GM23338 (cell line): ENCODE measurements at regions not wholly inside any gene's neighbourhood (a gene's known extent, or its start where the extent isn't known, plus 50 kb on each side); places are given as distances from the start of the nearest gene placed in this dataset.

Experiments used
- ATAC-seq: fragments of 200-7000 bp; cut with Tn5 transposase; 3 replicates; pipeline ENCODE4 v1.9.1; 2020
- DNase-seq: peaks from one replicate; pipeline ENCODE4 v3.0.0-alpha.2; 2015; ENCODE audit warnings: low spot score
- H2AFZ ChIP-seq: fragments of 200-600 bp; sonication (generic); 2 replicates; pipeline ENCODE4 v1.8.0; 2016; ENCODE audit warnings: antibody characterized with exemption, mild to moderate bottlenecking, moderate library complexity
- H3F3A ChIP-seq: fragments of 200-600 bp; sonication (generic); replicated peaks from 2 replicates; pipeline ENCODE4 v1.8.0; 2017; ENCODE audit warnings: antibody characterized with exemption, mixed run types, low read depth
- H3K27ac ChIP-seq: fragments of 200-600 bp; sonication (generic); 2 replicates; pipeline ENCODE4 v1.6.1; 2016; ENCODE audit warnings: low read depth
- H3K27me3 ChIP-seq: fragments of 200-600 bp; sonication (generic); 2 replicates; pipeline ENCODE4 v1.8.0; 2016; ENCODE audit warnings: mild to moderate bottlenecking, mixed run types, moderate library complexity; ENCODE audit not compliant: insufficient read depth
- H3K36me3 ChIP-seq: fragments of 200-600 bp; sonication (generic); 2 replicates; pipeline ENCODE4 v1.8.0; 2016; ENCODE audit warnings: mild to moderate bottlenecking; ENCODE audit not compliant: insufficient read depth
- H3K4me1 ChIP-seq: fragments of 200-600 bp; sonication (generic); 2 replicates; pipeline ENCODE4 v1.8.0; 2016; ENCODE audit warnings: mild to moderate bottlenecking, moderate library complexity; ENCODE audit not compliant: insufficient read depth
- H3K4me2 ChIP-seq: fragments of 200-600 bp; sonication (generic); 2 replicates; pipeline ENCODE4 v1.7.1; 2017; ENCODE audit warnings: mixed run types
- H3K4me3 ChIP-seq: fragments of 200-600 bp; sonication (generic); 2 replicates; pipeline ENCODE4 v1.6.1; 2016; ENCODE audit warnings: mixed run types
- H3K79me2 ChIP-seq: fragments of 200-600 bp; sonication (generic); replicated peaks from 2 replicates; pipeline ENCODE4 v1.8.0; 2017; ENCODE audit warnings: mild to moderate bottlenecking; ENCODE audit not compliant: insufficient read depth
- H3K9me2 ChIP-seq: fragments of 200-600 bp; sonication (generic); 2 replicates; pipeline ENCODE4 v1.8.0; 2017; ENCODE audit not compliant: insufficient read depth
- H4K20me1 ChIP-seq: fragments of 200-600 bp; sonication (generic); replicated peaks from 2 replicates; pipeline ENCODE4 v1.8.0; 2017; ENCODE audit warnings: mild to moderate bottlenecking; ENCODE audit not compliant: insufficient read depth
- H3K27ac Mint-ChIP-seq: 2 replicates; pipeline ENCODE4 v1.8.0; 2020; ENCODE audit warnings: inconsistent platforms, mild to moderate bottlenecking, moderate library complexity, mixed read lengths
- H3K27me3 Mint-ChIP-seq: 3 replicates; pipeline ENCODE4 v1.8.0; 2022; ENCODE audit warnings: low read depth, mild to moderate bottlenecking, moderate library complexity, mixed read lengths, inconsistent platforms; ENCODE audit not compliant: insufficient read depth, poor library complexity
- H3K36me3 Mint-ChIP-seq: 3 replicates; pipeline ENCODE4 v1.8.0; 2021; ENCODE audit warnings: low read depth, mild to moderate bottlenecking, inconsistent platforms, moderate library complexity, mixed read lengths
- H3K4me1 Mint-ChIP-seq: 3 replicates; pipeline ENCODE4 v1.8.0; 2020; ENCODE audit warnings: mild to moderate bottlenecking, inconsistent platforms, mixed read lengths
- H3K4me3 Mint-ChIP-seq: 3 replicates; pipeline ENCODE4 v1.8.0; 2021; ENCODE audit warnings: moderate library complexity, mild to moderate bottlenecking, inconsistent platforms, mixed read lengths
- H3K9me3 Mint-ChIP-seq: 3 replicates; pipeline ENCODE4 v1.8.0; 2020; ENCODE audit warnings: moderate library complexity, mild to moderate bottlenecking, inconsistent platforms, mixed read lengths
- CREB1 ChIP-seq: fragments of 250-450 bp; sonication (Bioruptor Pico); IDR thresholded peaks from 2 replicates; pipeline ENCODE4 v1.5.0; 2020; ENCODE audit warnings: low read depth, mild to moderate bottlenecking, moderate library complexity
- CTCF ChIP-seq, 2 experiments: fragments of 200-600 bp in 1 of 2; sonication (generic) in 1 of 2; conservative IDR thresholded peaks; 2 replicates each; pipeline versions ENCODE4 v1.5.1 to v1.6.1; 2016 to 2017; ENCODE audit warnings: antibody characterized with exemption in 2 of 2, low read depth in 2 of 2, mild to moderate bottlenecking in 2 of 2, moderate library complexity in 1 of 2
- ETS1 ChIP-seq: IDR thresholded peaks from 2 replicates; pipeline ENCODE4 v1.6.1; 2016; ENCODE audit warnings: antibody characterized with exemption
- EZH2 ChIP-seq: fragments of 200-600 bp; sonication (generic); IDR thresholded peaks from one replicate; pipeline ENCODE4 v1.8.0; 2017; ENCODE audit warnings: antibody characterized with exemption, mild to moderate bottlenecking, low read depth; ENCODE audit not compliant: unreplicated experiment
- EZH2phosphoT487 ChIP-seq: fragments of 200-600 bp; sonication (generic); IDR thresholded peaks from one replicate; pipeline ENCODE4 v1.8.1; 2018; ENCODE audit warnings: antibody characterized with exemption; ENCODE audit not compliant: unreplicated experiment
- JUNB ChIP-seq: IDR thresholded peaks from one replicate; pipeline ENCODE4 v1.6.1; 2016; ENCODE audit warnings: antibody characterized with exemption; ENCODE audit not compliant: unreplicated experiment
- NANOG ChIP-seq: IDR thresholded peaks from 2 replicates; pipeline ENCODE4 v1.6.1; 2016; ENCODE audit warnings: antibody characterized with exemption, borderline replicate concordance
- POLR2AphosphoS5 ChIP-seq: IDR thresholded peaks from 2 replicates; pipeline ENCODE4 v1.6.1; 2016; ENCODE audit warnings: antibody characterized with exemption, low read depth
- STAT1 ChIP-seq: IDR thresholded peaks from one replicate; pipeline ENCODE4 v1.6.1; 2016; ENCODE audit warnings: antibody characterized with exemption; ENCODE audit not compliant: unreplicated experiment
- ZNF114 ChIP-seq: fragments of 250-450 bp; sonication (Bioruptor Pico); IDR thresholded peaks from 2 replicates; pipeline ENCODE4 v1.5.0; 2020; ENCODE audit warnings: mild to moderate bottlenecking, moderate library complexity
- TF ChIP-seq, protein P1 (sequence below): IDR thresholded peaks from one replicate; pipeline ENCODE4 v1.6.1; 2018; ENCODE audit warnings: antibody characterized with exemption; ENCODE audit not compliant: unreplicated experiment
- TF ChIP-seq, protein P2 (sequence below): fragments of 250-450 bp; sonication (Bioruptor Pico); IDR thresholded peaks from 2 replicates; pipeline ENCODE4 v1.5.0; 2020; ENCODE audit warnings: mild to moderate bottlenecking, moderate library complexity

DNA sequence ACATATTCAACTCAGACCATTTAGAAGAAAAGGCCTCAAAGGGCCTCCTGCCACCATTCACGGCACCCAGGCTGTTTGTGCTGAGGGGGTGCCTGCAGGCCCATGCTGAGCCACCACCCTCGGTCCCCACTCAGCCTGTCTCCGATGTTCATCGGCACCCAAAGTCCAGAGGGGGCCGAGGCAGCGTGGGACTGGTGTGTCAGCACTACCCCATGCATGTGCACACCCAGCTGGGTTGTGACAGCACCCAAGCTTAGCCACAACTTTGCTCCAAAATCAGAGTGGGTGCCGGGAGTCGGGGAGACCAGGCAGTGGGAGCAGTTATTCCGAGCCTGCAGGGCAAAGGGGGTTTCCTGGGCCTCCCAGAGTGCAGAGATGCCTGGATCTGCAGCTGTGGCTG is 508.5 kb upstream of the ZNF717 start:
- no peak for TF ChIP-seq CREB1 (CRISPR knock-in tag)
- TF ChIP-seq POLR2AphosphoS5, result no peak
- TF ChIP-seq EZH2, result no peak
- no peak for TF ChIP-seq NANOG
- TF ChIP-seq ZNF114 (CRISPR knock-in tag), result no peak
- no peak for TF ChIP-seq CTCF (conservative IDR thresholded peaks at IDR 0.05; ENCODE audit: low read depth in 2 of 2)
- no peak for TF ChIP-seq ETS1
- TF ChIP-seq EZH2phosphoT487, result no peak
- TF ChIP-seq, protein P1, sequence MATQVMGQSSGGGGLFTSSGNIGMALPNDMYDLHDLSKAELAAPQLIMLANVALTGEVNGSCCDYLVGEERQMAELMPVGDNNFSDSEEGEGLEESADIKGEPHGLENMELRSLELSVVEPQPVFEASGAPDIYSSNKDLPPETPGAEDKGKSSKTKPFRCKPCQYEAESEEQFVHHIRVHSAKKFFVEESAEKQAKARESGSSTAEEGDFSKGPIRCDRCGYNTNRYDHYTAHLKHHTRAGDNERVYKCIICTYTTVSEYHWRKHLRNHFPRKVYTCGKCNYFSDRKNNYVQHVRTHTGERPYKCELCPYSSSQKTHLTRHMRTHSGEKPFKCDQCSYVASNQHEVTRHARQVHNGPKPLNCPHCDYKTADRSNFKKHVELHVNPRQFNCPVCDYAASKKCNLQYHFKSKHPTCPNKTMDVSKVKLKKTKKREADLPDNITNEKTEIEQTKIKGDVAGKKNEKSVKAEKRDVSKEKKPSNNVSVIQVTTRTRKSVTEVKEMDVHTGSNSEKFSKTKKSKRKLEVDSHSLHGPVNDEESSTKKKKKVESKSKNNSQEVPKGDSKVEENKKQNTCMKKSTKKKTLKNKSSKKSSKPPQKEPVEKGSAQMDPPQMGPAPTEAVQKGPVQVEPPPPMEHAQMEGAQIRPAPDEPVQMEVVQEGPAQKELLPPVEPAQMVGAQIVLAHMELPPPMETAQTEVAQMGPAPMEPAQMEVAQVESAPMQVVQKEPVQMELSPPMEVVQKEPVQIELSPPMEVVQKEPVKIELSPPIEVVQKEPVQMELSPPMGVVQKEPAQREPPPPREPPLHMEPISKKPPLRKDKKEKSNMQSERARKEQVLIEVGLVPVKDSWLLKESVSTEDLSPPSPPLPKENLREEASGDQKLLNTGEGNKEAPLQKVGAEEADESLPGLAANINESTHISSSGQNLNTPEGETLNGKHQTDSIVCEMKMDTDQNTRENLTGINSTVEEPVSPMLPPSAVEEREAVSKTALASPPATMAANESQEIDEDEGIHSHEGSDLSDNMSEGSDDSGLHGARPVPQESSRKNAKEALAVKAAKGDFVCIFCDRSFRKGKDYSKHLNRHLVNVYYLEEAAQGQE, result no peak
- TF ChIP-seq, protein P2, sequence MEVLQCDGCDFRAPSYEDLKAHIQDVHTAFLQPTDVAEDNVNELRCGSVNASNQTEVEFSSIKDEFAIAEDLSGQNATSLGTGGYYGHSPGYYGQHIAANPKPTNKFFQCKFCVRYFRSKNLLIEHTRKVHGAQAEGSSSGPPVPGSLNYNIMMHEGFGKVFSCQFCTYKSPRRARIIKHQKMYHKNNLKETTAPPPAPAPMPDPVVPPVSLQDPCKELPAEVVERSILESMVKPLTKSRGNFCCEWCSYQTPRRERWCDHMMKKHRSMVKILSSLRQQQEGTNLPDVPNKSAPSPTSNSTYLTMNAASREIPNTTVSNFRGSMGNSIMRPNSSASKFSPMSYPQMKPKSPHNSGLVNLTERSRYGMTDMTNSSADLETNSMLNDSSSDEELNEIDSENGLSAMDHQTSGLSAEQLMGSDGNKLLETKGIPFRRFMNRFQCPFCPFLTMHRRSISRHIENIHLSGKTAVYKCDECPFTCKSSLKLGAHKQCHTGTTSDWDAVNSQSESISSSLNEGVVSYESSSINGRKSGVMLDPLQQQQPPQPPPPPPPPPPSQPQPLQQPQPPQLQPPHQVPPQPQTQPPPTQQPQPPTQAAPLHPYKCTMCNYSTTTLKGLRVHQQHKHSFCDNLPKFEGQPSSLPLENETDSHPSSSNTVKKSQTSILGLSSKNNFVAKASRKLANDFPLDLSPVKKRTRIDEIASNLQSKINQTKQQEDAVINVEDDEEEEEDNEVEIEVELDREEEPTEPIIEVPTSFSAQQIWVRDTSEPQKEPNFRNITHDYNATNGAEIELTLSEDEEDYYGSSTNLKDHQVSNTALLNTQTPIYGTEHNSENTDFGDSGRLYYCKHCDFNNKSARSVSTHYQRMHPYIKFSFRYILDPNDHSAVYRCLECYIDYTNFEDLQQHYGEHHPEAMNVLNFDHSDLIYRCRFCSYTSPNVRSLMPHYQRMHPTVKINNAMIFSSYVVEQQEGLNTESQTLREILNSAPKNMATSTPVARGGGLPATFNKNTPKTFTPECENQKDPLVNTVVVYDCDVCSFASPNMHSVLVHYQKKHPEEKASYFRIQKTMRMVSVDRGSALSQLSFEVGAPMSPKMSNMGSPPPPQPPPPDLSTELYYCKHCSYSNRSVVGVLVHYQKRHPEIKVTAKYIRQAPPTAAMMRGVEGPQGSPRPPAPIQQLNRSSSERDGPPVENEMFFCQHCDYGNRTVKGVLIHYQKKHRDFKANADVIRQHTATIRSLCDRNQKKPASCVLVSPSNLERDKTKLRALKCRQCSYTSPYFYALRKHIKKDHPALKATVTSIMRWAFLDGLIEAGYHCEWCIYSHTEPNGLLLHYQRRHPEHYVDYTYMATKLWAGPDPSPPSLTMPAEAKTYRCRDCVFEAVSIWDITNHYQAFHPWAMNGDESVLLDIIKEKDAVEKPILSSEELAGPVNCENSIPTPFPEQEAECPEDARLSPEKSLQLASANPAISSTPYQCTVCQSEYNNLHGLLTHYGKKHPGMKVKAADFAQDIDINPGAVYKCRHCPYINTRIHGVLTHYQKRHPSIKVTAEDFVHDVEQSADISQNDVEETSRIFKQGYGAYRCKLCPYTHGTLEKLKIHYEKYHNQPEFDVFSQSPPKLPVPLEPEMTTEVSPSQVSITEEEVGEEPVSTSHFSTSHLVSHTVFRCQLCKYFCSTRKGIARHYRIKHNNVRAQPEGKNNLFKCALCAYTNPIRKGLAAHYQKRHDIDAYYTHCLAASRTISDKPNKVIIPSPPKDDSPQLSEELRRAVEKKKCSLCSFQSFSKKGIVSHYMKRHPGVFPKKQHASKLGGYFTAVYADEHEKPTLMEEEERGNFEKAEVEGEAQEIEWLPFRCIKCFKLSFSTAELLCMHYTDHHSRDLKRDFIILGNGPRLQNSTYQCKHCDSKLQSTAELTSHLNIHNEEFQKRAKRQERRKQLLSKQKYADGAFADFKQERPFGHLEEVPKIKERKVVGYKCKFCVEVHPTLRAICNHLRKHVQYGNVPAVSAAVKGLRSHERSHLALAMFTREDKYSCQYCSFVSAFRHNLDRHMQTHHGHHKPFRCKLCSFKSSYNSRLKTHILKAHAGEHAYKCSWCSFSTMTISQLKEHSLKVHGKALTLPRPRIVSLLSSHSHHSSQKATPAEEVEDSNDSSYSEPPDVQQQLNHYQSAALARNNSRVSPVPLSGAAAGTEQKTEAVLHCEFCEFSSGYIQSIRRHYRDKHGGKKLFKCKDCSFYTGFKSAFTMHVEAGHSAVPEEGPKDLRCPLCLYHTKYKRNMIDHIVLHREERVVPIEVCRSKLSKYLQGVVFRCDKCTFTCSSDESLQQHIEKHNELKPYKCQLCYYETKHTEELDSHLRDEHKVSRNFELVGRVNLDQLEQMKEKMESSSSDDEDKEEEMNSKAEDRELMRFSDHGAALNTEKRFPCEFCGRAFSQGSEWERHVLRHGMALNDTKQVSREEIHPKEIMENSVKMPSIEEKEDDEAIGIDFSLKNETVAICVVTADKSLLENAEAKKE, result no peak
- TF ChIP-seq STAT1, result no peak
- TF ChIP-seq JUNB, result no peak
- H3K36me3 Mint-ChIP-seq, result no peaks in the 10 kb centered on the region
- no peaks in the 10 kb centered on the region for H3K36me3 ChIP-seq
- H3F3A ChIP-seq, result no peaks in the 10 kb centered on the region
- H3K79me2 ChIP-seq, result no peaks in the 10 kb centered on the region
- no peaks in the 10 kb centered on the region for H3K4me1 ChIP-seq
- no peaks in the 10 kb centered on the region for H3K9me3 Mint-ChIP-seq
- no peaks in the 10 kb centered on the region for H4K20me1 ChIP-seq
- H3K4me2 ChIP-seq, result no peak overlapping the region
- no peaks in the 10 kb centered on the region; the same call in 2 of the 3 replicates for H3K4me1 Mint-ChIP-seq
- H3K4me3 Mint-ChIP-seq, result no peak overlapping the region
- no peak for ATAC-seq
- no peak overlapping the region for H3K27ac Mint-ChIP-seq
- H3K27me3 Mint-ChIP-seq, result no peaks in the 10 kb centered on the region
- H2AFZ ChIP-seq, result no peak overlapping the region
- H3K27ac ChIP-seq, result no peak overlapping the region
- H3K9me2 ChIP-seq, result peaks cover 3% of the 10 kb centered on the region; the same call in 1 of the 2 replicates
- DNase-seq, result no peak
- H3K27me3 ChIP-seq, result no peaks in the 10 kb centered on the region
- H3K4me3 ChIP-seq, result no peak overlapping the region
